DMS114 treated with DMSO at 0.1 percent for 48 hours (cell line): ENCODE measurements at regions not wholly inside any gene's neighbourhood (a gene's known extent, or its start where the extent isn't known, plus 50 kb on each side); places are given as distances from the start of the nearest gene placed in this dataset.
A peak's percentile ranks its signal among the peaks of the same experiment; 100 is the strongest.

Source experiments
- DNase-seq: peaks from one replicate; lab custom pipeline; 2025; ENCODE audit not compliant: unreplicated experiment; lab: John Stamatoyannopoulos, UW

- no peak for DNase-seq
Observed at GRCh38 chr3:61311044-61311443, 59.8 kb upstream of the FHIT start.

- no peak for DNase-seq
Observed at GRCh38 chr3:61315871-61316270, 64.6 kb upstream of the FHIT start.

- DNase-seq = no peak
Observed at GRCh38 chr3:61323094-61323493, 71.8 kb upstream of the FHIT start.

GRCh38 chr3:61331929-61332552 lies 80.8 kb upstream of the FHIT start:
- DNase-seq = no peak

GRCh38 chr3:61333192-61333961 lies 82.1 kb upstream of the FHIT start:
- DNase-seq = no peak

- DNase-seq = no peak
Observed at GRCh38 chr3:61334783-61335182, 83.5 kb upstream of the FHIT start.

GRCh38 chr3:61340931-61341461 lies 89.7 kb upstream of the FHIT start:
- DNase-seq = no peak

- no peak for DNase-seq
Observed at GRCh38 chr3:61343543-61343942, 92.3 kb upstream of the FHIT start.

- no peak for DNase-seq
Observed at GRCh38 chr3:61345020-61345419, 93.8 kb upstream of the FHIT start.

GRCh38 chr3:61347981-61348380 lies 96.7 kb upstream of the FHIT start:
- DNase-seq = no peak

GRCh38 chr3:61349717-61350116 lies 98.5 kb upstream of the FHIT start:
- DNase-seq = no peak

- DNase-seq = no peak
Observed at GRCh38 chr3:61350782-61351309, 99.6 kb upstream of the FHIT start.

GRCh38 chr3:61352306-61352705 lies 101.1 kb upstream of the FHIT start:
- DNase-seq = no peak

- DNase-seq = no peak
Observed at GRCh38 chr3:61353382-61353781, 102.1 kb upstream of the FHIT start.

- DNase-seq = no peak
Observed at GRCh38 chr3:61354604-61355003, 103.4 kb upstream of the FHIT start.

- DNase-seq = no peak
Observed at GRCh38 chr3:61356685-61357084, 105.4 kb upstream of the FHIT start.

- no peak for DNase-seq
Observed at GRCh38 chr3:61357902-61358301, 106.7 kb upstream of the FHIT start.

- DNase-seq = no peak
Observed at GRCh38 chr3:61358364-61358763, 107.1 kb upstream of the FHIT start.

- no peak for DNase-seq
Observed at GRCh38 chr3:61360297-61360965, 109.2 kb upstream of the FHIT start.

GRCh38 chr3:61369678-61370077 lies 118.4 kb upstream of the FHIT start:
- no peak for DNase-seq

- peak; percentile 4 for DNase-seq
Observed at GRCh38 chr3:61371123-61371522, 119.9 kb upstream of the FHIT start.

GRCh38 chr3:61372723-61373122 lies 121.5 kb upstream of the FHIT start:
- DNase-seq = no peak
